G401.6 (cell line): ENCODE measurements at regions not wholly inside any gene's neighbourhood (a gene's known extent, or its start where the extent isn't known, plus 50 kb on each side); places are given as distances from the start of the nearest gene placed in this dataset.

ENCODE experiments used
- FAIRE-seq: peaks from 2 replicates; lab custom pipeline; 2012; peaks lifted over from hg19 to GRCh38; lab: Jason Lieb, UNC

DNA sequence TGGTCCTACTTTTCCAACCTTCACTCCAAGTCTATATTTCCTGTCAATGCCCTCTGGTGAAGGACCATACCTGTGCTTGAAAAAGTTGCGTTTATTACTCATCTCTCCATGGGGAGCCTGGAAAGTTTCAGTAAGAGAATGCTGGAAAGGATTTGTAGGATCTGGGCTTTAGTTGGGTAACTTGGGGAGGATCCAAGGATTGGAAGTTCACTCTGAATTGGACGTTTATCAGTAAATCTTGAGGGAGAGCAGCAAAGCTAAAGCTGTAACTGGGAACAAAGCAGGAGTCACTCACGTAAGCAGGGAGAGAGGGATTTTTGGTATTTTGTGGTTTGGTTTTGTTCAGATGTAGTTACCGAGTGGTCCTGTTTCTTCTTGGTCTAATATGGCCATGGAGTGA is 51.4 kb upstream of the NPVF start:
- no peak for FAIRE-seq

DNA sequence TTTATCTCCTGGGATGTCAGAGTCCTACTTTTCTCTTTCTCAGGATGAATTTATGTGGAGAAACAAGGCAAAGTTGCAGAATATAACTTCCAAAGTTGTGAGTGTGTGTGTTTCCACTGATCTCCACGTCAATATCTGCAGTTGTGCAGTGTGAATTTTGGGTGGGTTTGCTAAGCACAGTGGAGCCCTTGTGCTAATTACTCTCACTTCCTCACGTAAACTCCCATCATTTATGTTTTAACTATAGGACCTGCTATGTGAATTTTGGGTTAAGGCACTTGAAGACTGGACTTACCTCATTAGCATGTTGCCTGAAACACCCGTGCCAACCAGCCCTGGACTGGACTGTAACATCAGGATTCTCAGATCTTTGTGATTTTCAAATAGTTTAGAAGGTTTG is 51.9 kb upstream of the NPVF start:
- FAIRE-seq, result no peak

DNA sequence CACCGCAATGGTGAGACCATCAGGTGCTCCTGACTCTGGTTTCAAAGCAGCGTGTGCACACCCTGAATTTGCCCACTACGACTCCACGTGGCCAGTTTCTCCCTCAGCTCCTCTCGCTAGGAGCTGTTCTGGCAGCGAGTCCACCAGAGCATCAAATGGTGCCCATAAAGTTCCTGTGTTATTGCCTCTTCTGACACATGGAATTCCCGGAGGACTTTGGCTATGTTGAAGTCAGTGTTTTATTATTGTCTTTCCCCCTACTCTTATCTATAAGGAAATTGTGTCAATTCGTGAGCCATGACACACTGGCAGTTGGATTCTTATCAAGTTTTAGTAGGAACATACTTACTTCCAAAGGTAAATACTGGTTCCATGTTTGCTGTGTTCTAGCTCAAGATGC is 53.9 kb upstream of the NPVF start:
- no peak for FAIRE-seq

DNA sequence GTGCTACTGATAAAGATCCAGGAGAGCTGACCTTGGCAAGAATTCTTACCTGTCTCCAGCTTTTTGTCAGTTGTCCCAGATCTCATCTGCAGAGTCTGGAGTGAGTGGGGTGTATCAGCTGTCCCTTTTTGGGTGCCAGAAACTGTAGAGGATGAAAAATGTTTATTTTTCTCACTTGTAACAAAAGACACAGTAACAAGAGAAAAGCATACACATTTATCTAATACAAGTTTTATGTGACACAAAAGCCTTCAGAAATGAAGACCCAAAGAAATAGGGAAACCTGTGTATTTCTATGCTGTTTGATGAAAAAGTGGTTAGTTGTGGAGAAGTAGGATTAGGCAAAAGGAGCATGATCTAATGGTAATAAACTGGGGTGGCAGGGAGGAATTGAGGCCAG is 58.5 kb upstream of the NPVF start:
- FAIRE-seq, result peak; percentile 77

DNA sequence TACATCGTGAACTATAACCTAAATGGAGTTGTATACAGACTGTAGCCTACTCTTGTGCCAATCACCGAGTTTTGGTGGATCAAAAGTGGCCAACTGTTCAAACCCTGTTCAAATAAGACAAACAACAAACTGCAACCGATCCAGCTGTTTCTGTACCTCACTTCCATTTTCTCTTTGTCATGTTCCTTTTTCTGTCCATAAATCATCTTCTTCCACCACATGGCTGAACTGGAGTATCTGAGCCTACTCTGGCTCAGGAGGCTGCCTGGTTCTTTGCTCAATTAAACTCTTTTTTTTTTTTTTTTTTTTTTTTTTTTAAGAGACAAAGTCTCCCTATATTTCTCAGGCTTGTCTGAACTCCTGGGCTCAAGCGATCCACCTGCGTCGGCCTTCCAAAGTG is 59.0 kb upstream of the NPVF start:
- peak; percentile 36 for FAIRE-seq

DNA sequence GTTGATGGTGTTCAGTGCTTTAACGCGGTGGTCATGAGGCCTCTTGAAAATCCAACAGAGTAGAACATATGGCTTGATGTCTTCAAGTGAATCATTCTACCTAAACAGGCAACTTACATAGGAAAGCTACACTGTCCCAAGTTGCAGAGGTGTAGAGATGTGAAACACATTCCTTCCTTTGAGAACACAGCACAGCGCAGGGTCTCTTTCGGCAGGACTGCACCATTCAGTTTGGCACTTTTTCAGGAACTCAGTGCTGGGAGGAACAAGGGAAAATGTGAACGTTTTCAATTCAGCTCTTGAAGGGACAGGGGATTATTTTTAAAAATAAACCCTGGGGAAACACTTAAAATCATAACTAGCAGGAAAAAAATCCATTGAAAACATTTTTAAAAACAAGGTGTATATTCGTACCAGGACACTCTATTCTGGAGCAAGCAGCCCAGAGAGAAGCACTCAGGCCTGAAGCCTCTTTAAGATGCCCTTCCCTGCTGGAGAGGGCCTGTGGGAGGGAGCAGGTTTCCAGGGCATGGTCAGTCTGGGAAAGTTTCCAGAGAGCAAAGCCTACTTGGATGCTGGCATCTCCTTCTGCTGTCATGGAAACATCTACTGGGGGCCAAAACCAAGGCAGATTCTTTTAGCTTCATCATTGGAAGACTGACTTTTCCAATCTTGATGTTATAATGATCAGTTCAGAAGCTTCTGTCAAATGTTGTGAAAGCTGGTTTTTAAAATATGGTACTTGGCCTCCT is 60.4 kb upstream of the NPVF start:
- FAIRE-seq, result no peak

DNA sequence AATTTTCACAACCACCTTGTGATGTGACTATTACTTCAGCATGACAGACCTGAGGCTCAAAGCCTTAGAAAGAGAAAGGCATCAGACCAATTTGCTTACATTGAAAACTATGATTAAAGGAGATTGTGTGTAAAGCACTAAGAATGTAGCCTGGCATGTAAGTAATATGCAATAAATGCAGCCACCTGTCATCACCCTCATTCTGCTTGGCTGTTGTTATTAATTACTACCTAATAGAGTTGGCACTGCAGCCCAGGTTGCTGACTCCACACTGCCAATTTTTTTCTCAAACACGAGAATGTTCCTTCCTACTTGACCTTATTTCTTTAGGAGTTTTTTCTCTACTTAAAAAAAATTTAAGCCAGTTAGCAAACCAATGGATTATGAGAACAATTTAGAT is 61.2 kb upstream of the NPVF start:
- peak; percentile 100 for FAIRE-seq

DNA sequence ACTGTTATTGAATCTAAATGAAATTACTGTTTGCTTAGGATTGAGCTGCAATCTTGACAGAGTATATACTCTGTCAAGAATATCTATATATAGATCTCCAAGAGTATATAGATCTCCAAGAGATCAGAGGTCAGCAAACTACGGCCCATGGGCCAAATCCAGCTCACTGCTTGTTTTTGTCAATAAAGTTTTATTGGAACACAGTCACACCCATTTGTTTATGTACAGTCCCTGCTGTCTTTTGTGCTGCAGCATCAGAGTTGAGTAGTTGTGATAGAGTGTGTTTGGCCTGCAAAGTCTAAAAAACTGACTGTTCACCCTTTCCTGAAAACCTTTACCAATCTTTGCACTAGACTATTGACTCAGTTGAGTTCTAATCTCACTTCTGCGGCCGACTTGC is 66.3 kb upstream of the NPVF start:
- no peak for FAIRE-seq

DNA sequence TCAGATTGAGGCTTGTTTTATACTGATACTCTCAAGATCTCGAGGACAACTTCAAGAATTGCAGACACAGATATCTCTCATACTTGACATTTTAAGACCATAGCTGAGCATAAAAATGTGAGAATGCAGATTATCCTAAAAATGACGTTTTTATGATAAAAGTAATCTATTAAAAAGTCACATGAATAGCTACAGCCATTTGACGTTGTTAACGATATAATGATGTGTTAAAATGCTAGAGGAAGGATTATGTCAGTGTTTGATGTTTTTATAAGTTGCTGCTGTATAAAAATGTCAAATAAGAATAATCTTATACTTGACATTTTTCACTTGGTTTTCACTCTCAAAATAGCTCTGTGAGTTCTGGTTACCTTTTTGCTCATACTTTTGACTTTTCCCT is 67.1 kb upstream of the NPVF start:
- peak; percentile 98 for FAIRE-seq

DNA sequence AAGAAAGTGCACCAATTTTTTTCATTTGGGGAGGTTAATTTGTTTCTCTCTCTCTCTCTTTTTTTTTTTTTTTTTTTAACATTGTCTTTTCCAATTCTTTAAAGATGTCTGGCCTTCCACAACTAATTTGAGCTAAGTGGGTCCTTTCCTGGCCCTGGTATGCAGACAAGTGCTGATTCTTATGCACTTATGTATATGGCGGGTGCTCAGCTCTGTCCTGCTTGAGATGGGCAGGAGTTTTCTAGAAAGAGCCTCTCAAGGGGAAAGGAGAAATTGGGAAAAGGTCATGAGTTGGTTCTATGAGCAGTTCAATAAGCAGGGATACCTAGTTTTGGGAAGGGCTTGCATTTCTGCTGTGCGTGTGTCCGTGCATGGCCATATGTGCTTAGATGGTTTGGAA is 67.8 kb upstream of the NPVF start:
- no peak for FAIRE-seq

DNA sequence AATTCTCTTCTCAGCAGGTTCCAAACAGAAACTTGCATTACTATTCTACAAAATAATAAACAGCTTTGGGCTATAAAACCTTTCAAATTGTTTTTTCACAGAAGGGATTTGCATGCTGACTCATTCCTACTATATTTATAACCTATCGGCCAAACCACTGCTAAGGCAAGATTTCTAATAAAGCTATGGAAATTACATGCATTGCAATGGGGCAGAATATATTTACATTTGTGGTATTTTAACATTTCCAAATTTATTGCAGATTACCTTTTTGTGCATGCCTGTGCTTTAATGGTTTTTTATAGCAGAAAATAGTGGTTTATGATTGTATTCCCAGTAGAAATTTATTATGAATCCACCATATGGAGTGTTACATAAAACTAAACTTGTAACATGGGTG is 69.0 kb upstream of the NPVF start:
- peak; percentile 99 for FAIRE-seq

DNA sequence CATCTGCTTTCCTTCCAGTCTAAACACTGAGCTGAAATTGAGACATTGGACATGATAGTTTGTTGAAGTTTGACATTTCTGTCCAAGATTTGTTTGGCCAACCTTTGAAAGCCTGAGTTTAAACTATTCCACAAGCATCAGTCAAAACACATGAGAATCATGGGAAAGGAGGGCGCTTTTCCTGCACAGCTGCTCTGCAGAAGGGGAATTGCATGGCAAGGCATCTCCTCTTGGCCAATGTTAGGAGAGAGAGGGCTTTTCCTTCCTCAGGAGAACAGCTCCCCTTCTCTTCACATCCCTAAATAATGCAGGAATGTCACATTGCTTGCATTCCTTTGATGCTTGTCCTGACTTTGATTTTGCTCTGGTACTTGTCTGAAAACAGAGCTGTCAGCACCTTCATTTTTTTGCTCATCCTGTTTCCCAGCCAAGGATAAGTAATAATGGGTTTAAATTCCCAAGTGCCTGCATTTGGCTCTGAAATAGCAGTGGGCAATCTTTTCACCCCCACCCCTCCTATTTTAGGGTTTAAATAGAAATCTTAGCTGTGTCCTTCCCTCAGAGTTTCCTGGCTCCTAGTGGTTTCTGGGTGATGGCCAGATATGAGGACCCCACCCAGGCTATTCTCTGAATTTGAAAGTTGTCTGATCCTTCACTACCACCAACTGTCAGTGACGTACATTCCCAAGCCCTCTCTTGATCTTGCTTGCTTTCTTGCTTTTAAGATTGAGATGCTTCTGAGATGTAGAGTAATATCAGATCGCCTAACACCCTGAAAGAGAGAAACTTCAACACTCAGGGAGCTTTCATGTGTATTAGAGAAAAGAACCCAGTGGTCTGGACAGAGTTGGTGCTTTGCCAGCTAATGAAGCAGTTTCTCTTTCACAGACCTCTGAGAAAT is 75.2 kb upstream of the NPVF start:
- FAIRE-seq, result peak; percentile 99

DNA sequence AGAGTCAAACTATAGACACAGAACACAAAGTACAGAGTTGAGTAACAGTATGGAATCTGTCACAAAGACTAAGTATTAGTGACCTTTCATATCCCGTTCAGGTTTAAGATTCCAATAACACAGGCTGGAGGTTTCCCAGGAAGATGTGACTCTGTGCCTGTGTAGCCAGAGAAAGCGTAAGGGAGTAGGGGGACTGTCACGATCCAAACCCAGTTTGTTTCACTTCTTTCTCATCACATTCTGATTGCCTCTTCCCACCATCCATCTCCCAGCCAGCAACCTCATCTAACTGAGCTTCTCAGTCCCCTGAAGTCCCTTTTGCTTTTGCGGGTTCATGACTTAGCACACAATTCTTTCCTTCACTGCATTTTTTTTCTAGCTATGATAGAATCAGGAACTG is 76.4 kb upstream of the NPVF start:
- no peak for FAIRE-seq

DNA sequence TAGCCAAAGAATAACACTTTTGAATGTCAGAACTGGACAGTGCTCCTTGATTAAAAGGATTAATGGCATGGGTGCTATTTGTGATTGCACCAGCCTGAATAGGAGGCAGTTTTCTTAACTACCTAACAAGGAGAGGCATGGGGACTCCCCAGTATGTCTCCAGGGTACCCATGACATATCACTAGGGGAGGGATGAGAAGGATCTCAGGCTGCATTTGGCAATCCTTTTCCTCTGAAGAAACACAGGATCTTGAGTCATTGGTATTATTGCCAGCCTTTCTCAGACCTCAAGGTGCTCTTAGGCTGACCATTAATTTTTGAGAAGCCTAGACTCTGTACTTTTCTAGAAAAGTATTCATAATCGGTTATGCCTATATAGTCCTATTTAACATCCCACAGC is 77.5 kb upstream of the NPVF start:
- no peak for FAIRE-seq

DNA sequence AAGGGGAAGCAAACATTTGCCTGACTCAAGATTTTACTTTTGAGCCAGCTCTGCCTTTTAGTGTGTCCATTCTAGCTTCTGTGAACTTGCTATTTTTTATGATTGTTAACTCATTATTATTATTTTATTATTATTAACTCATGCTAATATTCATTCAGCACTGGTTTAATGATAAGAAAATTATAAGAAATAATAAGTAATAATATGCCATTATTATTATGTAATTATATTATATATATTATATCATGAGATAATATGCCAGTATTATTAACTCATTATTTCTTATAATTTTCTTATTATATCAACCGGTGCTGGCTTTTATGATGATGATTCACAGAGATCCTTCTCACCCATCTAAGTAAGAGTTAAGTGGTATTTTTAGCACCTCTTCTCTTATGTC is 79.3 kb upstream of the NPVF start:
- FAIRE-seq, result no peak

DNA sequence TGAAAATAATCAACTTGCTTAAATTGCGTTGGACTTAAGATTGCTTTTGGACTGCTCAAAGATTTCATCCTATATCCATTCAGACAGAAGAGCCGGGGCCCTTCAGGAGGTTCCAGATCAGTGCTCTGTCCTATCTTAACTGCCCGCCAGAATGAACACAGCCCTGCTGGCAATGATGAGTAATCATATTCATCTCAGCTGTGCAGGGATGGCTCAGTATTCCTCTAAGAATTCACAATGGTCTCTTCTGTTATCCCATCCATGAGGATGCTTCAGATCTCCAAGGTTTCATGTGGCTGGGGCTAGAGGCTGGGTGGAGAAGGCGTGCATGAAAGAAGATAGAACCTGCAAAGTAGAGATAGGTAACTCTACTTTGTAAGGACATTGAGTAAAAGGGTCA is 80.0 kb upstream of the NPVF start:
- no peak for FAIRE-seq

DNA sequence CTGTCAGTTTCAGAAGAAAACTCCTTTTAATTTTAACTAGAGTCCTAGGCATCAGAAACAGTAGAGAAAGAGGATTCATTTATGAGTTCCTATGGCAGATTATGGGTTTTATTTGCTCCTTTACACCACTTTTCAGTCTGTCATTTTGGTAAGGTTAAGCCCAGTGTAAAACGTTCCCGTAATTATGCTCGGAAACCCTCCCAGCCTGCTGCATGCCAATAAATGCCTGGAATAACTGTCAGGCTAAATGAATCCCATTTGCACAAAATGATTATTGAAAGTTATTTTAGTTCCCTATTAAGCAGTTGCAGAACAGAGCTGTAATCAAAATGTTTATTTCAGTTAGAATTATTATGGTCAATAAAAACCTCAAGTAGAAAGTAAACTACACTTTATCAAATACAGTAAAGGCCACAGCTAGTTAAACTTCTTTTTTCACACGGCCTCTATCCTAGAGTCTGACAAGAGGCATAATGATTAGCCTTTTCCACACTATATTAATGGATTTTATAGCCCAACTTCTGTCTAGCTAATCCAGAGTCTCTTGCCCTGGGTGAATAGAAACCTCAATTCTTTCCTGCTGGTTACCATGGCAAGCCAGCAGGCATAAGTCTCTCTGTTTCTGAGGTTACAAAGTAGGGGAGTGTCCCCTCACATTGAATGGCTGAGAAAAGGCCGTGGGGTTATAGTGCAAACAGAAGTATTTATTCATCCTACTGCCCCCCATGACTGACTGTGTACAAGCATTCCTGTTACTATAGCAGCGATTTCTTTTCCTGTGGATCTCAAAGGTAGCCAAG is 80.8 kb upstream of the NPVF start:
- FAIRE-seq, result peak; percentile 99

DNA sequence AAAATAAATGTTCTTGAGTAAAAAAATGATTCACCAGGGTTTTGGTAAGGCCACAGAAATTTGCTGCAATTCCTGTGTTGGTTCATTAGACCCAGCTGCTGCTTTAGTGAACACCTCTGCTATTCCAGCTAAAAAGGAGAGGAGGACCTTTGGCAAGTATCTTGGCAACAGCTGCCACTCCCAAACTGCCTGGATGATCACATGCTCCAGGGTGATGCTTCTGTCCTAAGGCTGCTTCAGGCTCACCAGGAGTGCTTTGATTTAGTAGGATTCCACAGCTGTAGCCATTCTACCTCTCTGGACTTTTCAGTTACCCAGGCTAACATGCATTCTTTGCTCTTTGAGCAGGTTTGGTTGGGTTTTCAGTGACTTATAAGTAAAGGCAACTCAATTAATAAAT is 82.6 kb upstream of the NPVF start:
- FAIRE-seq, result peak; percentile 79

DNA sequence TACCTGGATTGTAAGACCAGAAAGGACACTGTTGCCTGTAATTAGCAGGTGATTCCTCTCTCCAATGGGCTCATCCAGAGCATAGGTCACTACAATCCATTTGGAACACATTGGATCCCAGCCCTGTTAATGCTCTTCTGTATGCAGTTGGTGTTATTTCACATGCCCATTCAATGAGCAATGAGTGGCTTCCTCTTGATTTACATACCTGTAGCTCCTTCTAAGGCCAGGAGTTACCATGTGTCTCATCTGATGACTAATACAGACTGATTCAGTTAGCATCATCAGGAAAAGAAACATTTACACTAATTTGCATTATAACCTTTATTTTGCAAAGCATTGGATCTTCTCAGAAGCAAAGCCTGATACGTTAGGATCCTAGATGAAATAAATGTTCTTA is 83.1 kb upstream of the NPVF start:
- FAIRE-seq, result peak; percentile 49

DNA sequence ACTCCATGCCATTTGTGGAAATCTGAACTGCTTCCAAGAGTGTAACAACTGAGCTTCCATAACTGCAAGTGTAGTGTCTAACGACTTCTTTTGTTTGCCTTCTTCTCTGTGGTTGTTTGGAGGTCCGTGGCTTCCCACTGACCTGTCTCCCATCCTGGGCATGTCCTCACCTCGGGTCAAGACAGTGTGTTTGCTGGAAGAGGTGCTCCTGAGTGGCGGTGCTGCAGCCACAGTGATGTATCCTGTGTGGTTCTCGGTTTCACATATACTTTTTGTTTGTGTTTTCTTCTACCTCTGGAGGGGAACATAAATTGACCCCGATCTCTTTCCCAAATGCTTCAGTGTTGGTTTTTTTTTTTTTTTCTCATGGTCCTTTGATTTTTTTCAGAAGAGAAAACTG is 84.7 kb upstream of the NPVF start:
- FAIRE-seq, result peak; percentile 34

DNA sequence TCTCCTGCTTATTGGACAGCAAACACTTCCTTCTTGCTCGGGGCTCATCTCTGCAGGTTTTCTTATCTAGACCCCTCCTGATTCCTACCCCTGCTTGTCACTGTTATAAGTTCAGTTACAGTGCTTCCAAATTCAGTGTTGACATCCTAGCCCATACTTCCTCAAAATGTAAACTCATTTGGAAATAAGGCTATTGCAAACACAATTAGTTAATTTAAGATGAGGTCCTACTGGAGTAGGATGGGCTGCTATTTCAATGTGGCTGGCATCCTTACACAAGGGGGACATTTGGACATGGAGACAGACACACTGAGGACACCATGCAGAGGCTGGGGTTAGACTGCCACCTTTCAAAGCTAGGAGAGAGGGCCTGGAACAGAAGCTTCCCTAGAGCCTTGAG is 85.2 kb upstream of the NPVF start:
- no peak for FAIRE-seq

DNA sequence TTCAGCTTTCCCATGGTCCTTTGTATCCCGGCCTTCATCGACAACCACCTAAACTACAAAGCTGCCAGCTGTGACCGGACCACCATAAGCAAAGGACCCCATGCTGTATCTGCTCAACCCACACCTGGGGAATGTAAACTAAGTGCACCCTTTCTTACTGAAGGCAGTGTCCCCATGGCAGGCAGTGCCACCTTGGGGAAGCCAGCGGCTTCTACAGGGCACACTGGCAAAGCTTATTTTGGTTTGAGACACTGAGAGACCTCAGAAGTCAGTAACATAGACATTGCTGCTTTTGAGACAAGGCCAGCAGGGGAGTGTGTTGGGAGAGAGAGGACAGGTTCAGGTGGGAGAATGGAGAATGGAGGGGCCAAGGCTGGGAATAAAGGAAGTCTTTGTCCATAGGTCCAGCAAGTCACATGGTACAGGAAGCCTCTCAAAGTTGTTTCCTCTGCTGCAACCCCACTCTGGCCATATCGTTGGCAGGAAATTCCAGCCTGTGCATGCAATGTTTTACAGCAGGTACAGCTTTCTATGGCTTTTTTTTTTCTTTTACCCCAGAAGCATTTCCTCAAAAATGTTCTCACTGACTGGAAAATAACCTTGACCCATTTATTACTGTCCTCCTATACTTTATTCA is 85.9 kb upstream of the NPVF start:
- peak; percentile 70 for FAIRE-seq
